ENCODE measurements at regions not wholly inside any gene's neighbourhood (a gene's known extent, or its start where the extent isn't known, plus 50 kb on each side); places are given as distances from the start of the nearest gene placed in this dataset.

DNA sequence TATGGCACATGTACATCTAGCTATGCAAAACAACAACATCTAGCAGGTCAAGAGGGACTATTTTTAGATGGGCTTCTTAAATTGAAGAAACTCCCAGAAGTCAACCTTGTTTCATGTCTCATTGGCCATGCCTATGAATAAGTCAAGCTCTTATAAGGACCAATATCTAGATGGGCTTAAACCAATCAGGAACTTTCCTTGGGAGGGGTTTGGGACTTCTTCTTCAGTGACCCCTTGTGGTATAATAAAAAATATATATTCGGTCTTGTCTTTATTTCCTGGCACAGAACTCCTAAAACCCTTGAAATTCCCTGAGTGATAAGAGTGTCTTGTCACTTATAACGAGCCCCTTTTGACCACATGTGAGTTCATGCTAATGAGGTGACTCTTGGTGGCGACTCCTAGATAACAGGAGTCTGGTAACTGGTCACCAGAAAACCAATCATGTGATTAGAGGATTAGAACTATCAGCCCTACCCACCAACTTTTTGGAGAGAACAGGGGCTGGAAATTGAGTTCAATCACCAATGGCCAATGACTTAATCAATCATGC, 218.3 kb downstream of the HHIPL2 start:
- Histone ChIP-seq H3K9ac (ENCODE audit: low read length in 2 of 2) (no peak overlapping the region), H3K4me1 (ENCODE audit: control insufficient read depth, insufficient read depth, low read length) (no peaks in the 10 kb centered on the region), H3K4me3 (ENCODE audit: low read length in 2 of 2) (no peak overlapping the region), H3K27me3 (ENCODE audit: control insufficient read depth in 1 of 2, insufficient read depth in 2 of 2, low read length in 2 of 2) (no peaks in the 10 kb centered on the region), H3K36me3 (ENCODE audit: control insufficient read depth in 2 of 2, insufficient read depth in 2 of 2, low read length in 2 of 2) (no peaks in the 10 kb centered on the region), H3K27ac (ENCODE audit: low read length) (no peak overlapping the region), H3K9me3 (ENCODE audit: control insufficient read depth in 2 of 2, low read length in 2 of 2) (no peaks in the 10 kb centered on the region)

DNA sequence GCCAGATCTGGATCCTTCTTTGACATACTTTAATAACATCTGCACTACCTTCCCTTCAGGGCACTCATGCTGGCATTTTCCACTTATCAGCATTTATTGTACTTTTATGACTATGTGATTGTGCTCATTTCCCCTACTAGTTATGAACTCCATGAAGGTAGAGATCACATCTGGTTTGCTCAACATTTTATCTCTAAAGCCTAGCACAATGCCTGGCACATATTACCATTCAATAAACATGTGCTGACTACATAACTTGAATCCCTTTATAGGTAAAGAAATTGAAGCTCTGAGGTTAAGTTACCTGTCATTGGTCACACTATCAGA, 221.2 kb downstream of the HHIPL2 start:
- H3K9me3 ChIP-seq (ENCODE audit: control insufficient read depth in 2 of 2, low read length in 2 of 2): no peaks in the 10 kb centered on the region
- H3K4me1 ChIP-seq (ENCODE audit: control insufficient read depth, insufficient read depth, low read length): no peaks in the 10 kb centered on the region
- H3K9ac ChIP-seq (ENCODE audit: low read length in 2 of 2): no peak overlapping the region
- H3K4me3 ChIP-seq (ENCODE audit: low read length in 2 of 2): no peak overlapping the region
- H3K36me3 ChIP-seq (ENCODE audit: control insufficient read depth in 2 of 2, insufficient read depth in 2 of 2, low read length in 2 of 2): no peaks in the 10 kb centered on the region
- no peak overlapping the region for H3K27ac ChIP-seq (ENCODE audit: low read length)
- H3K27me3 ChIP-seq (ENCODE audit: control insufficient read depth in 1 of 2, insufficient read depth in 2 of 2, low read length in 2 of 2): no peaks in the 10 kb centered on the region

GRCh38 chr1:222326006-222326709, 221.7 kb downstream of the HHIPL2 start:
- Histone ChIP-seq H3K9ac (ENCODE audit: low read length in 2 of 2) (no peak overlapping the region), H3K9me3 (ENCODE audit: control insufficient read depth in 2 of 2, low read length in 2 of 2) (no peaks in the 10 kb centered on the region), H3K4me3 (ENCODE audit: low read length in 2 of 2) (no peak overlapping the region), H3K27ac (ENCODE audit: low read length) (no peak overlapping the region), H3K4me1 (ENCODE audit: control insufficient read depth, insufficient read depth, low read length) (no peaks in the 10 kb centered on the region), H3K27me3 (ENCODE audit: control insufficient read depth in 1 of 2, insufficient read depth in 2 of 2, low read length in 2 of 2) (no peaks in the 10 kb centered on the region), H3K36me3 (ENCODE audit: control insufficient read depth in 2 of 2, insufficient read depth in 2 of 2, low read length in 2 of 2) (no peaks in the 10 kb centered on the region)

- Histone ChIP-seq H3K9ac (ENCODE audit: low read length in 2 of 2) (no peak overlapping the region), H3K4me3 (ENCODE audit: low read length in 2 of 2) (no peak overlapping the region), H3K9me3 (ENCODE audit: control insufficient read depth in 2 of 2, low read length in 2 of 2) (no peaks in the 10 kb centered on the region), H3K36me3 (ENCODE audit: control insufficient read depth in 2 of 2, insufficient read depth in 2 of 2, low read length in 2 of 2) (no peaks in the 10 kb centered on the region), H3K4me1 (ENCODE audit: control insufficient read depth, insufficient read depth, low read length) (no peaks in the 10 kb centered on the region), H3K27ac (ENCODE audit: low read length) (no peak overlapping the region), H3K27me3 (ENCODE audit: control insufficient read depth in 1 of 2, insufficient read depth in 2 of 2, low read length in 2 of 2) (no peaks in the 10 kb centered on the region)
Measured at GRCh38 chr1:222325506-222325905, 222.4 kb downstream of the HHIPL2 start.

DNA sequence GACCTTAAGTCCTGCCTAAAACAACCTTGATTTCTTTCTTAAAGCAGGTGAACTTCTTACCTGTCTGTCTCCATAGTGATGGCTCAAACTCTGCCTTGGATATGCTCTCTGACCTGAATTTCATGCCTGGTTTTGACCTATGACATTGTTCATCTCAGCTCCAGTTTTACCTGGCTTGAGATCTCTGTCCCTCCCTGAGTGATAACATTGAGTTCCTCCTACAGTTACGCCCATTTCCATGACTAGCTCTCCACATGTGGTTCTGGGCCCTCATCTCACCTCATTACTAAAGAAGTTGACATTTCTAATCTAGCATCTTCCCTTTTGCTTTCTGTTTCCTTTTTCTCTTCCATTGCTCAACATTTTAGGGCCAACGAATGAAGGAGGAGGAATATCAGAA, 233.1 kb downstream of the HHIPL2 start:
- H3K4me3 ChIP-seq (ENCODE audit: low read length in 2 of 2): no peak overlapping the region
- no peaks in the 10 kb centered on the region for H3K27me3 ChIP-seq (ENCODE audit: control insufficient read depth in 1 of 2, insufficient read depth in 2 of 2, low read length in 2 of 2)
- no peaks in the 10 kb centered on the region for H3K4me1 ChIP-seq (ENCODE audit: control insufficient read depth, insufficient read depth, low read length)
- no peaks in the 10 kb centered on the region for H3K9me3 ChIP-seq (ENCODE audit: control insufficient read depth in 2 of 2, low read length in 2 of 2)
- no peaks in the 10 kb centered on the region for H3K36me3 ChIP-seq (ENCODE audit: control insufficient read depth in 2 of 2, insufficient read depth in 2 of 2, low read length in 2 of 2)
- no peak overlapping the region for H3K9ac ChIP-seq (ENCODE audit: low read length in 2 of 2)
- no peak overlapping the region for H3K27ac ChIP-seq (ENCODE audit: low read length)

DNA sequence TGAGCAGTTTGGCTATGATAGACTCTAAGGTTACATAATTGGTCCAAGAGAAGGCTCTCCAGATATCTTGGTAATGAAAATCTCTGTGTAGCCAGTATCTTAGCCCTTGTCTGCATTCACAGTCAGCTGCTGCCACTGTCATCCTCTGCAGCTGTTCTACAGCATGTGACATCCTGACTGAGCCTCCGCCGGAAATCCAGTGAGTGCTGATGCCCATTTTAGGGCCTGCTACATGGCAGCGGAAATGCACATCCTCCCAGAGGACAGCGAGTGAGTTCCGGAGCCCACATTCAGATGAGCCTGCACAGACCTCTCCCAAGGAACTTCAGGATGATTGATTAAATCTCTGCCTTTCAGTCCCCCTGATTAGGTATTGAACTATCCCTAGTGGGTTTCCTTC, 237.1 kb downstream of the HHIPL2 start:
- no peak overlapping the region for H3K4me3 ChIP-seq (ENCODE audit: low read length in 2 of 2)
- H3K27me3 ChIP-seq (ENCODE audit: control insufficient read depth in 1 of 2, insufficient read depth in 2 of 2, low read length in 2 of 2): no peaks in the 10 kb centered on the region
- no peak overlapping the region for H3K9ac ChIP-seq (ENCODE audit: low read length in 2 of 2)
- no peaks in the 10 kb centered on the region for H3K9me3 ChIP-seq (ENCODE audit: control insufficient read depth in 2 of 2, low read length in 2 of 2)
- H3K4me1 ChIP-seq (ENCODE audit: control insufficient read depth, insufficient read depth, low read length): peaks cover 2% of the 10 kb centered on the region
- no peak overlapping the region for H3K27ac ChIP-seq (ENCODE audit: low read length)
- no peaks in the 10 kb centered on the region for H3K36me3 ChIP-seq (ENCODE audit: control insufficient read depth in 2 of 2, insufficient read depth in 2 of 2, low read length in 2 of 2)

GRCh38 chr1:222307621-222308020, 240.3 kb downstream of the HHIPL2 start:
- no peak overlapping the region for H3K27ac ChIP-seq (ENCODE audit: low read length)
- H3K36me3 ChIP-seq (ENCODE audit: control insufficient read depth in 2 of 2, insufficient read depth in 2 of 2, low read length in 2 of 2): no peaks in the 10 kb centered on the region
- peaks cover 2% of the 10 kb centered on the region for H3K4me1 ChIP-seq (ENCODE audit: control insufficient read depth, insufficient read depth, low read length)
- H3K9me3 ChIP-seq (ENCODE audit: control insufficient read depth in 2 of 2, low read length in 2 of 2): no peaks in the 10 kb centered on the region
- H3K27me3 ChIP-seq (ENCODE audit: control insufficient read depth in 1 of 2, insufficient read depth in 2 of 2, low read length in 2 of 2): no peaks in the 10 kb centered on the region
- no peak overlapping the region for H3K9ac ChIP-seq (ENCODE audit: low read length in 2 of 2)
- no peak overlapping the region for H3K4me3 ChIP-seq (ENCODE audit: low read length in 2 of 2)

DNA sequence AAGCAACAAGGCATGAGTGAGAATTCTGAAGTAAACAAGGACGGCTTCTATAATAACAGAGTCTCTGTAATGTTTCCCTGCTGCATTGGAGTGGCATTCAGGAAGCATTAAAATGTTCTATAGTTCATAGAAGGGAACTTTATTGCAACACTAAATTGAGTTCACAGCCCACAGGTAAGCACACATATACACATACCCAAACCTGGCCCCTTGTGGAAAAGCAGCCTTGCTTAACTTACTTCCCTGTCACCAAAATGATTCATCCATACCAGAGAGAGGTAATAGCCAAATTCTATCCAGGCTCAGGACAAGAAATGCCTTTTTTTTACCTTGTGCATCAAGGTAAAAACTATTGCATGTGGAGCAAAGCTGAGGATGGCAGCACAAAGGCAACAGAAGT, 241.4 kb downstream of the HHIPL2 start:
- Histone ChIP-seq H3K36me3 (ENCODE audit: control insufficient read depth in 2 of 2, insufficient read depth in 2 of 2, low read length in 2 of 2) (no peaks in the 10 kb centered on the region), H3K4me1 (ENCODE audit: control insufficient read depth, insufficient read depth, low read length) (peaks cover 2% of the 10 kb centered on the region), H3K27ac (ENCODE audit: low read length) (no peak overlapping the region), H3K9ac (ENCODE audit: low read length in 2 of 2) (no peak overlapping the region), H3K4me3 (ENCODE audit: low read length in 2 of 2) (no peak overlapping the region), H3K27me3 (ENCODE audit: control insufficient read depth in 1 of 2, insufficient read depth in 2 of 2, low read length in 2 of 2) (no peaks in the 10 kb centered on the region), H3K9me3 (ENCODE audit: control insufficient read depth in 2 of 2, low read length in 2 of 2) (no peaks in the 10 kb centered on the region)

GRCh38 chr1:222306011-222306410, 241.9 kb downstream of the HHIPL2 start:
- H3K27me3 ChIP-seq (ENCODE audit: control insufficient read depth in 1 of 2, insufficient read depth in 2 of 2, low read length in 2 of 2): no peaks in the 10 kb centered on the region
- H3K4me3 ChIP-seq (ENCODE audit: low read length in 2 of 2): no peak overlapping the region
- H3K9me3 ChIP-seq (ENCODE audit: control insufficient read depth in 2 of 2, low read length in 2 of 2): no peaks in the 10 kb centered on the region
- H3K4me1 ChIP-seq (ENCODE audit: control insufficient read depth, insufficient read depth, low read length): peaks cover 2% of the 10 kb centered on the region
- H3K36me3 ChIP-seq (ENCODE audit: control insufficient read depth in 2 of 2, insufficient read depth in 2 of 2, low read length in 2 of 2): no peaks in the 10 kb centered on the region
- H3K9ac ChIP-seq (ENCODE audit: low read length in 2 of 2): no peak overlapping the region
- no peak overlapping the region for H3K27ac ChIP-seq (ENCODE audit: low read length)

DNA sequence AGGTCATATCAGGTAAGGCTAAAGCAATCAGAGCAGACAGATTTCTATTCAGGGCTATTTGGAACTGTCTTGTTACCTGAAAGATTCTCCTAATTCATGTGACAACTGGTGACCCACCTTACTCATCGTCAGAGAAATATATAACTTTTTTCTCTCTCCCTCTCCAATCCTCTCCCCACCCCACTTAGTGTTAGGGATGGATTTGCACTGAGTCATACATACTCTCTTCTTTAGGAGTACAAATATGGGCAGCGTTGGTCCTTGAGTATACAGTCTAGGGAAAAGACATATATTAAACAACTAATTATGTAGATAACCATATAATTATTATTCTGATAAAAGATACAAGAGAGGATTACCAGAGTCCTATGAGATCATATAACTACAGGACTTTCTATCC, 246.3 kb downstream of the HHIPL2 start:
- Histone ChIP-seq H3K9ac (ENCODE audit: low read length in 2 of 2) (no peak overlapping the region), H3K4me1 (ENCODE audit: control insufficient read depth, insufficient read depth, low read length) (no peaks in the 10 kb centered on the region), H3K4me3 (ENCODE audit: low read length in 2 of 2) (no peak overlapping the region), H3K9me3 (ENCODE audit: control insufficient read depth in 2 of 2, low read length in 2 of 2) (no peaks in the 10 kb centered on the region), H3K36me3 (ENCODE audit: control insufficient read depth in 2 of 2, insufficient read depth in 2 of 2, low read length in 2 of 2) (no peaks in the 10 kb centered on the region), H3K27ac (ENCODE audit: low read length) (no peak overlapping the region), H3K27me3 (ENCODE audit: control insufficient read depth in 1 of 2, insufficient read depth in 2 of 2, low read length in 2 of 2) (no peaks in the 10 kb centered on the region)

GRCh38 chr1:222299524-222299923, 248.4 kb downstream of the HHIPL2 start:
- H3K9me3 ChIP-seq (ENCODE audit: control insufficient read depth in 2 of 2, low read length in 2 of 2): no peaks in the 10 kb centered on the region
- H3K9ac ChIP-seq (ENCODE audit: low read length in 2 of 2): no peak overlapping the region

More at GRCh38 chr1:222299524-222299923, 248.4 kb downstream of the HHIPL2 start:
- no peaks in the 10 kb centered on the region for H3K36me3 ChIP-seq (ENCODE audit: control insufficient read depth in 2 of 2, insufficient read depth in 2 of 2, low read length in 2 of 2)
- H3K4me3 ChIP-seq (ENCODE audit: low read length in 2 of 2): no peak overlapping the region
- no peaks in the 10 kb centered on the region for H3K4me1 ChIP-seq (ENCODE audit: control insufficient read depth, insufficient read depth, low read length)
- H3K27me3 ChIP-seq (ENCODE audit: control insufficient read depth in 1 of 2, insufficient read depth in 2 of 2, low read length in 2 of 2): no peaks in the 10 kb centered on the region
- H3K27ac ChIP-seq (ENCODE audit: low read length): no peak overlapping the region

Measured in stomach smooth muscle (tissue), 2 donors.